ENCODE measurements at regions not wholly inside any gene's neighbourhood (a gene's known extent, or its start where the extent isn't known, plus 50 kb on each side); places are given as distances from the start of the nearest gene placed in this dataset.

GRCh38 chr12:4201333-4202100, 72.0 kb upstream of the CCND2 start:
- no peak overlapping the region for H3K4me3 ChIP-seq (ENCODE audit: low read length)
- Mint-ChIP-seq H3K4me3 (peak overlapping the region in 1 of 7 donors; percentile 46), H3K36me3 (no peaks in the 10 kb centered on the region), H3K4me1 (peaks cover 0 to 6% (median 0%) of the 10 kb centered on the region in 3 donors), H3K27me3 (peaks cover 5 to 7% of the 10 kb centered on the region in 2 donors), H3K27ac (no peak overlapping the region), H3K9me3 (no peaks in the 10 kb centered on the region)
- no peak for DNase-seq
- H3K36me3 ChIP-seq (ENCODE audit: insufficient read depth, low read length), result no peaks in the 10 kb centered on the region
- H3K9me3 ChIP-seq (ENCODE audit: low read length), result no peaks in the 10 kb centered on the region
- H3K4me1 ChIP-seq (ENCODE audit: insufficient read depth, low read length), result no peaks in the 10 kb centered on the region
- POLR2A ChIA-PET, result interaction anchor here (0.5 kb wide), 1 partner anchor 123 kb away, joined by 4 read pairs; no protein-coding TSS in a partner anchor
- H3K27me3 ChIP-seq (ENCODE audit: insufficient read depth, low read length, poor library complexity, severe bottlenecking), result no peaks in the 10 kb centered on the region
- no peak overlapping the region for H3K27ac ChIP-seq (ENCODE audit: low read depth, low read length)
- CTCF ChIA-PET, result no interaction called here

GRCh38 chr12:4197922-4198763, 75.4 kb upstream of the CCND2 start:
- no peak overlapping the region for H3K4me3 ChIP-seq (ENCODE audit: low read length)
- no peak overlapping the region for H3K27ac Mint-ChIP-seq
- no peaks in the 10 kb centered on the region for H3K36me3 ChIP-seq (ENCODE audit: insufficient read depth, low read length)
- DNase-seq, result no peak
- H3K27ac ChIP-seq (ENCODE audit: low read depth, low read length), result no peak overlapping the region
- no peaks in the 10 kb centered on the region for H3K36me3 Mint-ChIP-seq
- peaks cover 0 to 2% of the 10 kb centered on the region in 2 donors for H3K27me3 Mint-ChIP-seq
- H3K4me1 Mint-ChIP-seq, result peaks cover 0 to 6% (median 0%) of the 10 kb centered on the region in 3 donors
- H3K9me3 ChIP-seq (ENCODE audit: low read length), result no peaks in the 10 kb centered on the region
- ChIA-PET CTCF (no interaction called here), POLR2A (no interaction called here)
- no peaks in the 10 kb centered on the region for H3K9me3 Mint-ChIP-seq
- H3K4me3 Mint-ChIP-seq, result no peak overlapping the region
- H3K4me1 ChIP-seq (ENCODE audit: insufficient read depth, low read length), result no peaks in the 10 kb centered on the region
- no peaks in the 10 kb centered on the region for H3K27me3 ChIP-seq (ENCODE audit: insufficient read depth, low read length, poor library complexity, severe bottlenecking)

GRCh38 chr12:4196805-4197420, 76.6 kb upstream of the CCND2 start:
- Histone ChIP-seq H3K27me3 (ENCODE audit: insufficient read depth, low read length, poor library complexity, severe bottlenecking) (no peaks in the 10 kb centered on the region), H3K27ac (ENCODE audit: low read depth, low read length) (no peak overlapping the region), H3K36me3 (ENCODE audit: insufficient read depth, low read length) (no peaks in the 10 kb centered on the region), H3K4me1 (ENCODE audit: insufficient read depth, low read length) (no peaks in the 10 kb centered on the region), H3K9me3 (ENCODE audit: low read length) (no peaks in the 10 kb centered on the region), H3K4me3 (ENCODE audit: low read length) (no peak overlapping the region)
- Mint-ChIP-seq H3K4me1 (peaks cover 0 to 6% (median 0%) of the 10 kb centered on the region in 3 donors), H3K27me3 (peaks cover 0 to 2% of the 10 kb centered on the region in 2 donors), H3K36me3 (no peaks in the 10 kb centered on the region), H3K9me3 (no peaks in the 10 kb centered on the region), H3K27ac (no peak overlapping the region), H3K4me3 (no peak overlapping the region)
- no peak for DNase-seq
- ChIA-PET POLR2A (no interaction called here), CTCF (no interaction called here)

- no peaks in the 10 kb centered on the region for H3K36me3 Mint-ChIP-seq
- peaks cover 0 to 2% of the 10 kb centered on the region in 2 donors for H3K27me3 Mint-ChIP-seq
- CTCF ChIA-PET, result no interaction called here
- Histone ChIP-seq H3K27me3 (ENCODE audit: insufficient read depth, low read length, poor library complexity, severe bottlenecking) (no peaks in the 10 kb centered on the region), H3K27ac (ENCODE audit: low read depth, low read length) (no peak overlapping the region), H3K36me3 (ENCODE audit: insufficient read depth, low read length) (no peaks in the 10 kb centered on the region), H3K9me3 (ENCODE audit: low read length) (no peaks in the 10 kb centered on the region), H3K4me1 (ENCODE audit: insufficient read depth, low read length) (no peaks in the 10 kb centered on the region), H3K4me3 (ENCODE audit: low read length) (no peak overlapping the region)
- H3K4me3 Mint-ChIP-seq, result no peak overlapping the region
- H3K27ac Mint-ChIP-seq, result peak overlapping the region in 1 of 8 donors; percentile 68
- DNase-seq, result no peak
- no peaks in the 10 kb centered on the region for H3K9me3 Mint-ChIP-seq
- POLR2A ChIA-PET, result no interaction called here
- H3K4me1 Mint-ChIP-seq, result peaks cover 0 to 6% (median 0%) of the 10 kb centered on the region in 3 donors
Measured at GRCh38 chr12:4194668-4195067, 78.9 kb upstream of the CCND2 start.

- Mint-ChIP-seq H3K27me3 (peaks cover 0 to 2% of the 10 kb centered on the region in 2 donors), H3K36me3 (no peaks in the 10 kb centered on the region), H3K27ac (no peak overlapping the region), H3K9me3 (no peaks in the 10 kb centered on the region), H3K4me1 (peaks cover 0 to 6% (median 0%) of the 10 kb centered on the region in 3 donors), H3K4me3 (no peak overlapping the region)
- Histone ChIP-seq H3K36me3 (ENCODE audit: insufficient read depth, low read length) (no peaks in the 10 kb centered on the region), H3K4me1 (ENCODE audit: insufficient read depth, low read length) (no peaks in the 10 kb centered on the region), H3K27me3 (ENCODE audit: insufficient read depth, low read length, poor library complexity, severe bottlenecking) (no peaks in the 10 kb centered on the region), H3K4me3 (ENCODE audit: low read length) (no peak overlapping the region), H3K9me3 (ENCODE audit: low read length) (no peaks in the 10 kb centered on the region), H3K27ac (ENCODE audit: low read depth, low read length) (no peak overlapping the region)
- ChIA-PET POLR2A (interaction anchor here (0.6 kb wide), 1 partner anchor 81 kb away, joined by 3 read pairs; no protein-coding TSS in a partner anchor), CTCF (no interaction called here)
- DNase-seq, result no peak
Measured at GRCh38 chr12:4193821-4194220, 79.7 kb upstream of the CCND2 start.

- Histone ChIP-seq H3K36me3 (ENCODE audit: insufficient read depth, low read length) (no peaks in the 10 kb centered on the region), H3K4me3 (ENCODE audit: low read length) (no peak overlapping the region), H3K9me3 (ENCODE audit: low read length) (no peaks in the 10 kb centered on the region), H3K27ac (ENCODE audit: low read depth, low read length) (no peak overlapping the region), H3K27me3 (ENCODE audit: insufficient read depth, low read length, poor library complexity, severe bottlenecking) (no peaks in the 10 kb centered on the region), H3K4me1 (ENCODE audit: insufficient read depth, low read length) (no peaks in the 10 kb centered on the region)
- no peak for DNase-seq
- H3K4me1 Mint-ChIP-seq, result no peaks in the 10 kb centered on the region
- no peak overlapping the region for H3K27ac Mint-ChIP-seq
- CTCF ChIA-PET, result no interaction called here
- POLR2A ChIA-PET, result no interaction called here
- no peak overlapping the region for H3K4me3 Mint-ChIP-seq
- no peaks in the 10 kb centered on the region for H3K9me3 Mint-ChIP-seq
- no peaks in the 10 kb centered on the region for H3K36me3 Mint-ChIP-seq
- peaks cover 0 to 2% of the 10 kb centered on the region in 2 donors for H3K27me3 Mint-ChIP-seq
Measured at GRCh38 chr12:4191642-4192041, 81.9 kb upstream of the CCND2 start.

- H3K4me1 Mint-ChIP-seq, result no peaks in the 10 kb centered on the region
- ChIA-PET POLR2A (no interaction called here), CTCF (no interaction called here)
- Histone ChIP-seq H3K4me1 (ENCODE audit: insufficient read depth, low read length) (no peaks in the 10 kb centered on the region), H3K27me3 (ENCODE audit: insufficient read depth, low read length, poor library complexity, severe bottlenecking) (no peaks in the 10 kb centered on the region), H3K4me3 (ENCODE audit: low read length) (no peak overlapping the region), H3K27ac (ENCODE audit: low read depth, low read length) (no peak overlapping the region), H3K9me3 (ENCODE audit: low read length) (no peaks in the 10 kb centered on the region), H3K36me3 (ENCODE audit: insufficient read depth, low read length) (no peaks in the 10 kb centered on the region)
- no peak overlapping the region for H3K27ac Mint-ChIP-seq
- H3K4me3 Mint-ChIP-seq, result no peak overlapping the region
- no peak for DNase-seq
- no peaks in the 10 kb centered on the region for H3K9me3 Mint-ChIP-seq
- no peaks in the 10 kb centered on the region for H3K36me3 Mint-ChIP-seq
- peaks cover 0 to 2% of the 10 kb centered on the region in 2 donors for H3K27me3 Mint-ChIP-seq
Measured at GRCh38 chr12:4191149-4191548, 82.4 kb upstream of the CCND2 start.

Measured in CD8-positive, alpha-beta memory T cell (primary cell).